ENCODE measurements at regions not wholly inside any gene's neighbourhood (a gene's known extent, or its start where the extent isn't known, plus 50 kb on each side); places are given as distances from the start of the nearest gene placed in this dataset.

GRCh38 chr9:88927510-88927909, 63.8 kb upstream of the S1PR3 start:
- Mint-ChIP-seq H3K4me1 (ENCODE audit: low read depth) (peaks cover 23% of the 10 kb centered on the region), H3K9me3 (peaks cover 5% of the 10 kb centered on the region), H3K4me3 (no peak overlapping the region), H3K27ac (no peak overlapping the region), H3K36me3 (ENCODE audit: low read depth) (no peaks in the 10 kb centered on the region), H3K27me3 (peaks cover 6% of the 10 kb centered on the region)
- ChIA-PET POLR2A (no interaction called here), CTCF (no interaction called here)
- intact Hi-C loops (cut with micrococcal nuclease), result no loop called here
- DNase-seq (no peak), ATAC-seq (no peak)
- TF ChIP-seq, protein P1, sequence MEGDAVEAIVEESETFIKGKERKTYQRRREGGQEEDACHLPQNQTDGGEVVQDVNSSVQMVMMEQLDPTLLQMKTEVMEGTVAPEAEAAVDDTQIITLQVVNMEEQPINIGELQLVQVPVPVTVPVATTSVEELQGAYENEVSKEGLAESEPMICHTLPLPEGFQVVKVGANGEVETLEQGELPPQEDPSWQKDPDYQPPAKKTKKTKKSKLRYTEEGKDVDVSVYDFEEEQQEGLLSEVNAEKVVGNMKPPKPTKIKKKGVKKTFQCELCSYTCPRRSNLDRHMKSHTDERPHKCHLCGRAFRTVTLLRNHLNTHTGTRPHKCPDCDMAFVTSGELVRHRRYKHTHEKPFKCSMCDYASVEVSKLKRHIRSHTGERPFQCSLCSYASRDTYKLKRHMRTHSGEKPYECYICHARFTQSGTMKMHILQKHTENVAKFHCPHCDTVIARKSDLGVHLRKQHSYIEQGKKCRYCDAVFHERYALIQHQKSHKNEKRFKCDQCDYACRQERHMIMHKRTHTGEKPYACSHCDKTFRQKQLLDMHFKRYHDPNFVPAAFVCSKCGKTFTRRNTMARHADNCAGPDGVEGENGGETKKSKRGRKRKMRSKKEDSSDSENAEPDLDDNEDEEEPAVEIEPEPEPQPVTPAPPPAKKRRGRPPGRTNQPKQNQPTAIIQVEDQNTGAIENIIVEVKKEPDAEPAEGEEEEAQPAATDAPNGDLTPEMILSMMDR (IDR thresholded peaks at IDR 0.05), result no peak

GRCh38 chr9:88930716-88931115, 60.6 kb upstream of the S1PR3 start:
- CTCF ChIA-PET, result no interaction called here

GRCh38 chr9:88932766-88933165, 58.5 kb upstream of the S1PR3 start:
- no peaks in the 10 kb centered on the region for H3K4me1 Mint-ChIP-seq (ENCODE audit: low read depth)
- no peak overlapping the region for H3K27ac Mint-ChIP-seq
- ATAC-seq, result no peak
- peaks cover 8% of the 10 kb centered on the region for H3K27me3 Mint-ChIP-seq
- ChIA-PET CTCF (no interaction called here), POLR2A (no interaction called here)
- H3K9me3 Mint-ChIP-seq, result peaks cover 5% of the 10 kb centered on the region
- TF ChIP-seq, protein P1 (IDR thresholded peaks at IDR 0.05), result no peak
- DNase-seq, result no peak
- H3K4me3 Mint-ChIP-seq, result no peak overlapping the region
- H3K36me3 Mint-ChIP-seq (ENCODE audit: low read depth), result no peaks in the 10 kb centered on the region
- intact Hi-C loops (cut with micrococcal nuclease), result no loop called here

More at GRCh38 chr9:88930716-88931115, 60.6 kb upstream of the S1PR3 start:
- peaks cover 6% of the 10 kb centered on the region for H3K4me1 Mint-ChIP-seq (ENCODE audit: low read depth)
- no peak for DNase-seq
- TF ChIP-seq, protein P1 (IDR thresholded peaks at IDR 0.05), result no peak
- POLR2A ChIA-PET, result no interaction called here
- no peak for ATAC-seq
- no peaks in the 10 kb centered on the region for H3K36me3 Mint-ChIP-seq (ENCODE audit: low read depth)
- H3K27me3 Mint-ChIP-seq, result peaks cover 9% of the 10 kb centered on the region
- no peak overlapping the region for H3K27ac Mint-ChIP-seq
- peaks cover 5% of the 10 kb centered on the region for H3K9me3 Mint-ChIP-seq
- no peak overlapping the region for H3K4me3 Mint-ChIP-seq
- intact Hi-C loops (cut with micrococcal nuclease), result no loop called here

DNA sequence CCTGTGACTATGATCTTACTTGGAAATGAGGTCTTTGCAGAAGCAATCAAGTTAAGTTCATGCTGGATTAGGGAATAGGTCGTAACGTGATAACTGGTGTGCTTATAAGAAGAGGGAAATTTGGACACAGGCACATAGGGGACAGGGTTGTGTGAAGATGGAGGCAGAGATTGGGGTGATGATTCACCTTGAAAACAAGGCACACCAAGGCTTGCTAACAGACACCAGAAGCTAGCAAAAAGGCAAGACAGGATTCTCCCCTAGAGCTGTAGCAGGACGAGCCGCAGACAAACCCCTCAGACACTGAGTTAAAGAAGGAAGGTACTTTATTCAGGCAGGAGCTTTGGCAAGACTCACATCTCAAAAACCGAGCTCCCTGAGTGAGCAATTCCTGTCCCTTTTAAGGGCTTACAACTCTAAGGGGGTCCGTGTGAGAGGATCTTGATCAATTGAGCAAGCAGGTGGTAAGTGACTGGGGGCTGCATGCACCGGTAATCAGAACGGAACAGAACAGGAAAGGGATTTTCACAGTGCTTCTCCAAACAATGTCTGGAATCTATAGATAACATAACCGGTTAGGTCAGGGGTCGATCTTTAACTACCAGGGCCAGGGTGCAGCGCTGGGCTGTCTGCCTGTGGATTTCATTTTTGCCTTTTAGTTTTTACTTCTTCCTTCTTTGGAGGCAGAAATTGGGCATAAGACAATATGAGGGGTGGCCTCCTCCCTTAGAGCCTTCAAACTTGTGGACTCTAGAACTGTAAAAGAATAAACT, 57.5 kb upstream of the S1PR3 start:
- TF ChIP-seq, protein P1 (IDR thresholded peaks at IDR 0.05), result no peak
- DNase-seq (no peak), ATAC-seq (no peak)
- H3K9me3 Mint-ChIP-seq, result peaks cover 5% of the 10 kb centered on the region
- intact Hi-C loops (cut with micrococcal nuclease), result no loop called here
- POLR2A ChIA-PET, result interaction anchor here (0.7 kb wide), 1 partner anchor 450 kb away, joined by 3 read pairs; no protein-coding TSS in a partner anchor
- no peaks in the 10 kb centered on the region for H3K36me3 Mint-ChIP-seq (ENCODE audit: low read depth)
- peaks cover 8% of the 10 kb centered on the region for H3K27me3 Mint-ChIP-seq
- no peaks in the 10 kb centered on the region for H3K4me1 Mint-ChIP-seq (ENCODE audit: low read depth)
- H3K4me3 Mint-ChIP-seq, result no peak overlapping the region
- no peak overlapping the region for H3K27ac Mint-ChIP-seq
- CTCF ChIA-PET, result no interaction called here

- intact Hi-C loops (cut with micrococcal nuclease), result no loop called here
- no peak overlapping the region for H3K27ac Mint-ChIP-seq
- TF ChIP-seq, protein P1 (IDR thresholded peaks at IDR 0.05), result no peak
- ChIA-PET CTCF (no interaction called here), POLR2A (interaction anchor here (0.7 kb wide), 1 partner anchor 451 kb away, joined by 3 read pairs; no protein-coding TSS in a partner anchor)
- no peak overlapping the region for H3K4me3 Mint-ChIP-seq
- DNase-seq (no peak), ATAC-seq (no peak)
- peaks cover 9% of the 10 kb centered on the region for H3K9me3 Mint-ChIP-seq
- peaks cover 8% of the 10 kb centered on the region for H3K27me3 Mint-ChIP-seq
- no peaks in the 10 kb centered on the region for H3K4me1 Mint-ChIP-seq (ENCODE audit: low read depth)
- H3K36me3 Mint-ChIP-seq (ENCODE audit: low read depth), result no peaks in the 10 kb centered on the region
These were observed 56.3 kb upstream of the S1PR3 start for GRCh38 chr9:88934876-88935535.

Measured in activated CD8-positive, alpha-beta T cell treated with anti-CD3 and anti-CD28 coated beads for 36 hours (primary cell).